A673 (cell line): ENCODE measurements at regions not wholly inside any gene's neighbourhood (a gene's known extent, or its start where the extent isn't known, plus 50 kb on each side); places are given as distances from the start of the nearest gene placed in this dataset.

ENCODE experiments used
- BruUV-seq: library from RNA; stranded (reverse); fragments of 400-500 nt; replicated peaks from 2 replicates; lab custom pipeline; 2021; lab: Mats Ljungman, UMichigan
- CTCF ChIA-PET: fragments of 300-600 bp; sonication (Branson Sonifier 250); formaldehyde crosslinking; loops from one replicate; lab custom pipeline; 2022; ENCODE audit warnings: antibody characterized with exemption; lab: Charles Lee
- POLR2A ChIA-PET: fragments of 300-600 bp; sonication (Branson Sonifier 250); formaldehyde crosslinking; loops from one replicate; lab custom pipeline; 2022; ENCODE audit warnings: antibody characterized with exemption; ENCODE audit not compliant: low non-redundant PET; lab: Charles Lee
- DNase-seq: peaks from one replicate; pipeline ENCODE4 v3.0.0-alpha.2; 2015; ENCODE audit warnings: low spot score
- H3K27ac ChIP-seq: fragments of 200-600 bp; sonication (generic); 2 replicates; pipeline ENCODE4 v1.5.1; 2016; ENCODE audit warnings: mixed run types, low read depth, mild to moderate bottlenecking, mixed read lengths, antibody characterized with exemption, low read length; ENCODE audit not compliant: poor library complexity, severe bottlenecking
- H3K27me3 ChIP-seq: fragments of 200-600 bp; sonication (generic); replicated peaks from 2 replicates; pipeline ENCODE4 v1.6.1; 2017; ENCODE audit warnings: mixed run types, low read depth, mild to moderate bottlenecking, mixed read lengths, antibody characterized with exemption, low read length; ENCODE audit not compliant: insufficient read depth, poor library complexity
- H3K36me3 ChIP-seq: fragments of 200-600 bp; sonication (generic); 2 replicates; pipeline ENCODE4 v1.6.1; 2016; ENCODE audit warnings: mixed run types, mild to moderate bottlenecking, mixed read lengths, antibody characterized with exemption, low read length; ENCODE audit not compliant: insufficient read depth, poor library complexity, severe bottlenecking
- H3K4me1 ChIP-seq: fragments of 200-600 bp; sonication (generic); 2 replicates; pipeline ENCODE4 v1.6.1; 2017; ENCODE audit warnings: mixed run types, mild to moderate bottlenecking, mixed read lengths, antibody characterized with exemption, low read length; ENCODE audit not compliant: insufficient read depth, poor library complexity, severe bottlenecking
- H3K4me3 ChIP-seq: fragments of 200-600 bp; sonication (generic); 2 replicates; pipeline ENCODE4 v1.5.1; 2016; ENCODE audit warnings: low read depth, mixed run types, mild to moderate bottlenecking, mixed read lengths, low read length; ENCODE audit not compliant: poor library complexity, severe bottlenecking
- H3K9me3 ChIP-seq: fragments of 200-600 bp; sonication (generic); 2 replicates; pipeline ENCODE4 v1.6.1; 2016; ENCODE audit warnings: mixed run types, low read depth, mild to moderate bottlenecking, mixed read lengths, antibody characterized with exemption, low read length; ENCODE audit not compliant: poor library complexity, severe bottlenecking
- EZH2 ChIP-seq: fragments of 200-600 bp; sonication (generic); IDR thresholded peaks from 2 replicates; pipeline ENCODE4 v1.6.1; 2017; ENCODE audit warnings: borderline replicate concordance, low read depth, mild to moderate bottlenecking, mixed read lengths, antibody characterized with exemption, low read length; ENCODE audit not compliant: poor library complexity, severe bottlenecking
- intact Hi-C: fragments of 100-400 bp; cut with micrococcal nuclease; formaldehyde crosslinking; loops from one replicate; pipeline ENCODE4 v1.10.0; 2022; ENCODE audit not compliant: unreplicated experiment
- TF ChIP-seq, protein P1 (sequence below): fragments of 300-800, 200-600 bp; sonication (generic); conservative IDR thresholded peaks from 2 replicates; pipeline ENCODE4 v1.5.1; 2017; ENCODE audit warnings: low read depth, mild to moderate bottlenecking, antibody characterized with exemption, low read length, moderate library complexity, mixed read lengths

DNA sequence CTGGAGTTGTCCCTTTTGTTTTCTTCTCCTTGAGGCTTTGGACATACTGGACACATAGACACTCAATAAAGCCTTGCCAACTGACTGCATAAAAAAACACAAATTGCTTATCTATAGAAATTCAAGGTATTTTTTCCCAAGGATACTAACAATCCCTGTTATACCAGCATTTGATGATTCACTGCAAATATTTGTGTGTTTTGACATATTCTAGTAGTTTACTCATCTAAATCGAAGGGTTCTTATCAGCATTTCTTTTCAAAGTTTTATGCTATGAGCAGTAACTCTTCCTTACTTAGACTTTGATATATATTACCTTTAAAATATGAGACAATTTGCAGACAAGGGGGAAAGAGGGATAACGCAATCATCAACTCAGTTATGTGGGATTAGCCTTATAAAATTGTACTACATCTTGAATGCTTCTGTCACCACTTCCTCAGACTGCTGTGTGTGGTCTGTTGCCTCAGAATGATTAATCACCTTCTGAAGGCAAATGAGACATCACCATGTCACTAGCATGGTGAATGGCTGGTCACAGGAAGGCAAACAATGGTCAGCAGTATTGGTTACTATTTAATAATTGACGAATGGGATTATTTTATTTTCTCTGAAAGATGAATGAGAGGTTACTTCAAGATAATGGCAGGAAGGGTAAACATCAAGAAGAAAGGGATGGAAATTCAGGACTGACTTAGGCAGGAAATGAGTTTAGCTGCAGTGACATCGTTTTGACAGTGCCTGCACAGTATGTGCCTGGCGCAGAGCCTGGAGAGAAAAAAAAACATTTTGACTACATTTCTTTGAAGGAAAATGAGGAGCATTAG, 544.3 kb upstream of the CNKSR2 start:
- ChIA-PET CTCF (no interaction called here), POLR2A (no interaction called here)
- Histone ChIP-seq H3K27me3 (no peaks in the 10 kb centered on the region), H3K36me3 (no peaks in the 10 kb centered on the region), H3K4me3 (no peak overlapping the region), H3K9me3 (no peaks in the 10 kb centered on the region), H3K27ac (no peak overlapping the region), H3K4me1 (no peaks in the 10 kb centered on the region)
- TF ChIP-seq, protein P1, sequence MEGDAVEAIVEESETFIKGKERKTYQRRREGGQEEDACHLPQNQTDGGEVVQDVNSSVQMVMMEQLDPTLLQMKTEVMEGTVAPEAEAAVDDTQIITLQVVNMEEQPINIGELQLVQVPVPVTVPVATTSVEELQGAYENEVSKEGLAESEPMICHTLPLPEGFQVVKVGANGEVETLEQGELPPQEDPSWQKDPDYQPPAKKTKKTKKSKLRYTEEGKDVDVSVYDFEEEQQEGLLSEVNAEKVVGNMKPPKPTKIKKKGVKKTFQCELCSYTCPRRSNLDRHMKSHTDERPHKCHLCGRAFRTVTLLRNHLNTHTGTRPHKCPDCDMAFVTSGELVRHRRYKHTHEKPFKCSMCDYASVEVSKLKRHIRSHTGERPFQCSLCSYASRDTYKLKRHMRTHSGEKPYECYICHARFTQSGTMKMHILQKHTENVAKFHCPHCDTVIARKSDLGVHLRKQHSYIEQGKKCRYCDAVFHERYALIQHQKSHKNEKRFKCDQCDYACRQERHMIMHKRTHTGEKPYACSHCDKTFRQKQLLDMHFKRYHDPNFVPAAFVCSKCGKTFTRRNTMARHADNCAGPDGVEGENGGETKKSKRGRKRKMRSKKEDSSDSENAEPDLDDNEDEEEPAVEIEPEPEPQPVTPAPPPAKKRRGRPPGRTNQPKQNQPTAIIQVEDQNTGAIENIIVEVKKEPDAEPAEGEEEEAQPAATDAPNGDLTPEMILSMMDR: no peak
- no peak for TF ChIP-seq EZH2
- intact Hi-C loops: no loop called here
- DNase-seq: peak; percentile 57
- no TSS peak for BruUV-seq

DNA sequence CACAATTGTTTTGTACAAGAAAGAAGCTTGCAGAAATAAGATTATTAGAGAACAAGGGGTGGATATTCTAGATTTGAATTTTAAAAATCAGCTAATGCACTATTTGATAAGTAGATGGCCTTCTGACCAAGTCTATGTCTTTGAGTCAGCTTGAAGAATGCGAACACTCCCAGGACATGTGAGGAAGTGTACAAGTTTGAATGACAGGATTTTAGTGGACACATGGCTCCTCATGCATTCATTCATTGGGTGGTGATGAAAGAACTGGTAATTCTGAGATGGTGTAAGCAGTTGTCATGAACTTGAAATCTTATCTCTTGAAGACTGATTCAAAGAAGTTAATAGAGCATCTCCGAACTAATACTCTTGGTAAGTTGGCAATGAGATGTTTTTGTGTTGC, 548.2 kb upstream of the CNKSR2 start:
- DNase-seq: no peak
- Histone ChIP-seq H3K27ac (no peak overlapping the region), H3K4me1 (no peaks in the 10 kb centered on the region), H3K9me3 (no peaks in the 10 kb centered on the region), H3K36me3 (no peaks in the 10 kb centered on the region), H3K27me3 (no peaks in the 10 kb centered on the region), H3K4me3 (no peak overlapping the region)
- no TSS peak for BruUV-seq
- TF ChIP-seq, protein P1: no peak
- no peak for TF ChIP-seq EZH2
- ChIA-PET POLR2A (no interaction called here), CTCF (no interaction called here)
- intact Hi-C loops: no loop called here

- no peaks in the 10 kb centered on the region for H3K36me3 ChIP-seq
- DNase-seq: no peak
- H3K4me1 ChIP-seq: no peaks in the 10 kb centered on the region
- ChIA-PET POLR2A (no interaction called here), CTCF (no interaction called here)
- no TSS peak for BruUV-seq
- no peaks in the 10 kb centered on the region for H3K27me3 ChIP-seq
- H3K4me3 ChIP-seq: no peak overlapping the region
- TF ChIP-seq, protein P1: no peak
- no peak for TF ChIP-seq EZH2
- peaks cover 2% of the 10 kb centered on the region for H3K9me3 ChIP-seq
- intact Hi-C loops: no loop called here
- H3K27ac ChIP-seq: no peak overlapping the region
Observed at GRCh38 chrX:20803971-20804370, 537.3 kb upstream of the RPS6KA3 start.
